DND-41 (cell line): ENCODE measurements at regions not wholly inside any gene's neighbourhood (a gene's known extent, or its start where the extent isn't known, plus 50 kb on each side); places are given as distances from the start of the nearest gene placed in this dataset.

ENCODE experiments used
- ATAC-seq: fragments of 200-7000 bp; cut with Tn5 transposase; 3 replicates; pipeline ENCODE4 v1.9.1; 2021; ENCODE audit warnings: low read depth; ENCODE audit not compliant: insufficient read depth
- DNase-seq: peaks from one replicate; pipeline ENCODE4 v3.0.0-alpha.2; 2020
- H2AFZ ChIP-seq: 2 replicates; pipeline ENCODE4 v1.6.0; 2012; ENCODE audit warnings: low read depth, low read length
- H3K27ac ChIP-seq: 2 replicates; pipeline ENCODE4 v1.5.1; 2012; ENCODE audit warnings: low read length, inconsistent platforms
- H3K27me3 ChIP-seq: fragments of 200-600 bp; sonication (generic); 2 replicates; pipeline ENCODE4 v1.6.0; 2012; ENCODE audit warnings: low read length, mild to moderate bottlenecking, inconsistent platforms; ENCODE audit not compliant: insufficient read depth, poor library complexity
- H3K36me3 ChIP-seq: 2 replicates; pipeline ENCODE4 v1.5.1; 2012; ENCODE audit warnings: low read length, inconsistent platforms; ENCODE audit not compliant: insufficient read depth
- H3K4me1 ChIP-seq: 2 replicates; pipeline ENCODE4 v1.5.1; 2012; ENCODE audit warnings: mild to moderate bottlenecking, low read length; ENCODE audit not compliant: insufficient read depth
- H3K4me2 ChIP-seq: 2 replicates; pipeline ENCODE4 v1.6.0; 2012; ENCODE audit warnings: mild to moderate bottlenecking, moderate library complexity, low read length, inconsistent platforms; ENCODE audit not compliant: insufficient read depth
- H3K4me3 ChIP-seq, 2 experiments: fragments of 200-600 bp in 1 of 2; shearing (Covaris generic) in 1 of 2; 2 replicates each; pipeline ENCODE4 v1.5.1; 2012 to 2016; ENCODE audit warnings: inconsistent platforms in 2 of 2, low read length in 2 of 2, mild to moderate bottlenecking in 2 of 2, low read depth in 1 of 2, moderate library complexity in 1 of 2
- H3K79me2 ChIP-seq: 2 replicates; pipeline ENCODE4 v1.6.0; 2012; ENCODE audit warnings: low read length, inconsistent platforms; ENCODE audit not compliant: insufficient read depth
- H3K9ac ChIP-seq: 2 replicates; pipeline ENCODE4 v1.6.0; 2012; ENCODE audit warnings: low read depth, mild to moderate bottlenecking, inconsistent platforms, low read length, moderate library complexity
- H3K9me3 ChIP-seq: 2 replicates; pipeline ENCODE4 v1.5.1; 2012; ENCODE audit warnings: low read length, moderate library complexity, mild to moderate bottlenecking, inconsistent platforms; ENCODE audit not compliant: insufficient read depth, severe bottlenecking
- H4K20me1 ChIP-seq: 2 replicates; pipeline ENCODE4 v1.6.0; 2012; ENCODE audit warnings: low read length; ENCODE audit not compliant: insufficient read depth
- CTCF ChIP-seq: IDR thresholded peaks from 2 replicates; pipeline ENCODE4 v1.5.1; 2012; ENCODE audit warnings: borderline replicate concordance, low read length, moderate library complexity, mild to moderate bottlenecking; ENCODE audit not compliant: poor library complexity, severe bottlenecking; ENCODE audit errors: extremely low read depth
- EZH2 ChIP-seq: IDR thresholded peaks from 3 replicates; pipeline ENCODE4 v1.6.1; 2012; ENCODE audit warnings: borderline replicate concordance, low read depth, mild to moderate bottlenecking, moderate library complexity, low read length, inconsistent platforms; ENCODE audit not compliant: severe bottlenecking

GRCh38 chr1:115477071-115477470 lies 139.0 kb upstream of the NGF start:
- no peak overlapping the region for H3K27ac ChIP-seq
- H3K36me3 ChIP-seq: no peaks in the 10 kb centered on the region
- no peak overlapping the region for H3K4me3 ChIP-seq
- no peak overlapping the region for H3K9ac ChIP-seq
- H2AFZ ChIP-seq: no peak overlapping the region
- H3K79me2 ChIP-seq: no peaks in the 10 kb centered on the region
- no peaks in the 10 kb centered on the region for H3K4me1 ChIP-seq
- H3K4me2 ChIP-seq: no peak overlapping the region
- H4K20me1 ChIP-seq: no peaks in the 10 kb centered on the region
- H3K9me3 ChIP-seq: no peaks in the 10 kb centered on the region
- ATAC-seq: no peak
- TF ChIP-seq CTCF (no peak), EZH2 (no peak)
- no peak for DNase-seq
- peaks cover 7% of the 10 kb centered on the region for H3K27me3 ChIP-seq

GRCh38 chr1:115476616-115477015 lies 138.6 kb upstream of the NGF start:
- no peak overlapping the region for H3K4me3 ChIP-seq
- DNase-seq (no peak), ATAC-seq (no peak)
- peaks cover 7% of the 10 kb centered on the region for H3K27me3 ChIP-seq
- TF ChIP-seq CTCF: no peak
- no peak for TF ChIP-seq EZH2
- no peaks in the 10 kb centered on the region for H3K79me2 ChIP-seq
- no peaks in the 10 kb centered on the region for H3K36me3 ChIP-seq
- H3K9ac ChIP-seq: no peak overlapping the region
- no peaks in the 10 kb centered on the region for H3K4me1 ChIP-seq
- H3K27ac ChIP-seq: no peak overlapping the region
- H4K20me1 ChIP-seq: no peaks in the 10 kb centered on the region
- no peak overlapping the region for H3K4me2 ChIP-seq
- no peaks in the 10 kb centered on the region for H3K9me3 ChIP-seq
- H2AFZ ChIP-seq: no peak overlapping the region

GRCh38 chr1:115475901-115476300 lies 137.9 kb upstream of the NGF start:
- H3K79me2 ChIP-seq: no peaks in the 10 kb centered on the region
- DNase-seq: no peak
- no peaks in the 10 kb centered on the region for H3K9me3 ChIP-seq

More at GRCh38 chr1:115475901-115476300, 137.9 kb upstream of the NGF start:
- no peak for ATAC-seq
- H2AFZ ChIP-seq: no peak overlapping the region
- H3K36me3 ChIP-seq: no peaks in the 10 kb centered on the region
- H3K27me3 ChIP-seq: peaks cover 7% of the 10 kb centered on the region
- no peak overlapping the region for H3K27ac ChIP-seq
- H3K4me3 ChIP-seq: no peak overlapping the region
- H3K4me2 ChIP-seq: no peak overlapping the region
- no peak for TF ChIP-seq EZH2
- no peak for TF ChIP-seq CTCF
- H3K9ac ChIP-seq: no peak overlapping the region
- H3K4me1 ChIP-seq: no peaks in the 10 kb centered on the region
- H4K20me1 ChIP-seq: no peaks in the 10 kb centered on the region
